ENCODE measurements at regions not wholly inside any gene's neighbourhood (a gene's known extent, or its start where the extent isn't known, plus 50 kb on each side); places are given as distances from the start of the nearest gene placed in this dataset.

DNA sequence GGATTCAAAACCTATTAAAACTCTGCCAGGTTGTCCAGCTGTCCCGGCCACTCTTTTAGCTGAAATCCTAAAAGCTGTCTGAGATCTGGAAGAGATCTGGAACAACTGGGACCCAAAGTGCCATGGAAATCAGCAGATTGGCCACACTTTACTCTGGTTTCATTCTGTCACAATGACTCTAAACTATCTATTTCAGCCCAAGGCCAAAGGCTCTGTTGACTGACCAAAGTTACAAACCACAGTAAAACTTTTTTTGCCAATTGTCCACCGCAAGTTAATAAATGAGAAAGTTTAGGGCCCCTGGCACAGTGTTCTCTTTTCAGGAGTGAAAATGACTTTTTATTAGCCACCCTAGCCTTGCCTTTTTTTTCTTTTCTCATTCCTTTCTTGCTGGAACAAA is 113.4 kb upstream of the CPM start:
- ChIA-PET RAD21 (ENCODE audit: unreplicated experiment) (no interaction called here), SMC1A (ENCODE audit: uncharacterized antibody, unreplicated experiment) (interaction anchor here (0.8 kb wide), 1 partner anchor 15 kb away, joined by 3 read pairs; no protein-coding TSS in a partner anchor), POLR2A (no interaction called here), CTCF (no interaction called here)
- Histone ChIP-seq H3K79me2 (ENCODE audit: control insufficient read depth, insufficient read depth, low read length) (no peaks in the 10 kb centered on the region), H3K9ac (ENCODE audit: control insufficient read depth, insufficient read depth, low read length) (no peak overlapping the region), H3K4me2 (ENCODE audit: control insufficient read depth, insufficient read depth) (no peak overlapping the region), H3K4me1 (ENCODE audit: control insufficient read depth, insufficient read depth, low read length) (no peaks in the 10 kb centered on the region), H3K27me3 (replicated peaks in 1 of 2; ENCODE audit: control insufficient read depth in 2 of 2, insufficient read depth in 2 of 2, low read length in 1 of 2) (no peaks in the 10 kb centered on the region), H3K27ac (ENCODE audit: control insufficient read depth, insufficient read depth) (no peak overlapping the region), H4K20me1 (ENCODE audit: control insufficient read depth, insufficient read depth) (no peaks in the 10 kb centered on the region), H2AFZ (ENCODE audit: control insufficient read depth, low read depth, low read length) (no peak overlapping the region), H3K4me3 (no peak overlapping the region), H3K36me3 (ENCODE audit: control insufficient read depth in 2 of 2, insufficient read depth in 2 of 2, low read length in 1 of 2) (no peaks in the 10 kb centered on the region), H3K9me3 (replicated peaks; ENCODE audit: control insufficient read depth, insufficient read depth, low read length) (no peaks in the 10 kb centered on the region; the same call in 2 of the 3 replicates)
- TF ChIP-seq CBX5 (IDR thresholded peaks at IDR 0.05; ENCODE audit: low read depth) = no peak
- no peak for TF ChIP-seq TARDBP (IDR thresholded peaks at IDR 0.05; ENCODE audit: borderline replicate concordance)
- no peak for TF ChIP-seq POLR2A (IDR thresholded peaks at IDR 0.05; ENCODE audit: low read depth, low read length)
- no peak for TF ChIP-seq BMI1 (IDR thresholded peaks at IDR 0.05; ENCODE audit: borderline replicate concordance)
- TF ChIP-seq SMC3 (IDR thresholded peaks at IDR 0.05; ENCODE audit: borderline replicate concordance, low read length) = no peak
- TF ChIP-seq LARP7 (IDR thresholded peaks at IDR 0.05) = no peak
- no peak for TF ChIP-seq NRF1 (conservative IDR thresholded peaks at IDR 0.05; ENCODE audit: low read depth, low read length)
- TF ChIP-seq RB1 (IDR thresholded peaks at IDR 0.05; ENCODE audit: borderline replicate concordance) = no peak
- no peak for TF ChIP-seq RCOR1 (conservative IDR thresholded peaks at IDR 0.05; ENCODE audit: low read depth, low read length)
- no peak for TF ChIP-seq SUPT20H (IDR thresholded peaks at IDR 0.05; ENCODE audit: borderline replicate concordance, control insufficient read depth, low read depth, low read length)
- TF ChIP-seq EGR1 (IDR thresholded peaks at IDR 0.05; ENCODE audit: borderline replicate concordance in 1 of 2, low read depth in 2 of 2, low read length in 2 of 2) = no peak
- in situ Hi-C loops (cut with MboI) (no loop called here), intact Hi-C loops (cut with micrococcal nuclease; ENCODE audit: unreplicated experiment) (no loop called here)
- peak; percentile 42 for ATAC-seq
- DNase-seq (ENCODE audit: low read depth, low spot score) = no peak
- BruUV-seq (replicated peaks) = no TSS peak
- WGBS (ENCODE audit: insufficient coverage, insufficient replicate concordance, low lambda C conversion rate, missing lambda C conversion rate) = 71% methylated on average over 2 of the region's 2 CpGs
- no peak for FAIRE-seq
